Liver (tissue), 8 donors: ENCODE measurements at regions not wholly inside any gene's neighbourhood (a gene's known extent, or its start where the extent isn't known, plus 50 kb on each side); places are given as distances from the start of the nearest gene placed in this dataset.

ENCODE experiments used
- DNase-seq: peaks from one replicate; pipeline ENCODE4 v3.0.0-alpha.2; 2017; ENCODE audit warnings: low spot score
- H3K27ac ChIP-seq, 2 donors: one replicate each; pipeline ENCODE4 v1.7.0; 2013; ENCODE audit warnings: inconsistent platforms in 2 of 2, low read length in 2 of 2, control low read depth in 1 of 2, low read depth in 1 of 2, mild to moderate bottlenecking in 1 of 2
- H3K27me3 ChIP-seq, 4 donors: one replicate each; pipeline versions ENCODE4 v1.6.1 to v1.7.0; 2013; ENCODE audit warnings: low read length in 3 of 4, inconsistent platforms in 1 of 4, mild to moderate bottlenecking in 1 of 4, moderate library complexity in 1 of 4; ENCODE audit not compliant: control insufficient read depth in 4 of 4, insufficient read depth in 4 of 4
- H3K36me3 ChIP-seq, 4 donors: one replicate each; pipeline versions ENCODE4 v1.6.1 to v1.7.0; 2013; ENCODE audit warnings: low read length in 3 of 4, mild to moderate bottlenecking in 3 of 4, low read depth in 1 of 4, moderate library complexity in 1 of 4; ENCODE audit not compliant: control insufficient read depth in 4 of 4, insufficient read depth in 3 of 4
- H3K4me1 ChIP-seq, 4 donors: one replicate each; pipeline versions ENCODE4 v1.6.1 to v1.7.0; 2013; ENCODE audit warnings: low read length in 3 of 4, mild to moderate bottlenecking in 3 of 4, moderate library complexity in 1 of 4; ENCODE audit not compliant: control insufficient read depth in 4 of 4, insufficient read depth in 4 of 4
- H3K4me3 ChIP-seq, 3 donors: one replicate each; pipeline versions ENCODE4 v1.6.1 to v1.7.0; 2013; ENCODE audit warnings: low read length in 3 of 3, control low read depth in 1 of 3, low read depth in 1 of 3, mild to moderate bottlenecking in 1 of 3
- H3K9ac ChIP-seq, 2 donors: one replicate each; pipeline ENCODE4 v1.7.0; 2013; ENCODE audit warnings: low read length in 2 of 2, mild to moderate bottlenecking in 2 of 2, moderate library complexity in 2 of 2, control low read depth in 1 of 2, low read depth in 1 of 2
- H3K9me3 ChIP-seq, 4 donors: one replicate each; pipeline versions ENCODE4 v1.6.1 to v1.7.0; 2013; ENCODE audit warnings: low read length in 3 of 4; ENCODE audit not compliant: control insufficient read depth in 4 of 4
- ATF3 ChIP-seq: IDR thresholded peaks from 2 replicates; pipeline ENCODE4 v1.6.1; 2016; ENCODE audit warnings: antibody characterized with exemption
- CTCF ChIP-seq: fragments of 150-350 bp; IDR thresholded peaks from 2 replicates; pipeline ENCODE4 v1.5.1; 2017; ENCODE audit warnings: improper control_type of control experiment, low read depth, low read length; ENCODE audit not compliant: missing input control
- EGR1 ChIP-seq, 2 donors: IDR thresholded peaks; 2 replicates each; pipeline ENCODE4 v1.6.1; 2016 to 2018; ENCODE audit warnings: antibody characterized with exemption in 2 of 2, low read depth in 2 of 2
- FOXA1 ChIP-seq: IDR thresholded peaks from 2 replicates; pipeline ENCODE4 v1.6.1; 2016; ENCODE audit warnings: antibody characterized with exemption
- FOXA2 ChIP-seq: IDR thresholded peaks from 2 replicates; pipeline ENCODE4 v1.6.1; 2016; ENCODE audit warnings: antibody characterized with exemption
- GABPA ChIP-seq, 2 donors: IDR thresholded peaks in 1 of 2; conservative IDR thresholded peaks in 1 of 2; 2 replicates each; pipeline ENCODE4 v1.6.1; 2016; ENCODE audit warnings: antibody characterized with exemption in 2 of 2, mild to moderate bottlenecking in 1 of 2, moderate library complexity in 1 of 2
- HNF4A ChIP-seq, 2 donors: conservative IDR thresholded peaks; 2 replicates each; pipeline ENCODE4 v1.6.1; 2016; ENCODE audit warnings: antibody characterized with exemption in 2 of 2, mild to moderate bottlenecking in 2 of 2
- HNF4G ChIP-seq: IDR thresholded peaks from 2 replicates; pipeline ENCODE4 v1.6.1; 2016; ENCODE audit warnings: antibody characterized with exemption
- JUND ChIP-seq, 2 donors: IDR thresholded peaks; 2 replicates each; pipeline ENCODE4 v1.6.1; 2016; ENCODE audit warnings: antibody characterized with exemption in 2 of 2
- MAX ChIP-seq: IDR thresholded peaks from 2 replicates; pipeline ENCODE4 v1.6.1; 2016; ENCODE audit warnings: antibody characterized with exemption
- NR2F2 ChIP-seq: IDR thresholded peaks from 2 replicates; pipeline ENCODE4 v1.6.1; 2016; ENCODE audit warnings: antibody characterized with exemption
- RAD21 ChIP-seq, 2 donors: IDR thresholded peaks; 2 replicates each; pipeline ENCODE4 v1.6.1; 2016; ENCODE audit warnings: antibody characterized with exemption in 2 of 2, mild to moderate bottlenecking in 2 of 2
- REST ChIP-seq: IDR thresholded peaks from 2 replicates; pipeline ENCODE4 v1.6.1; 2016; ENCODE audit warnings: antibody characterized with exemption, mild to moderate bottlenecking
- RXRA ChIP-seq, 2 donors: IDR thresholded peaks; 2 replicates each; pipeline ENCODE4 v1.6.1; 2017 to 2018; ENCODE audit warnings: antibody characterized with exemption in 2 of 2, mild to moderate bottlenecking in 1 of 2
- SP1 ChIP-seq: IDR thresholded peaks from 2 replicates; pipeline ENCODE4 v1.6.1; 2018; ENCODE audit warnings: antibody characterized with exemption, mild to moderate bottlenecking
- TAF1 ChIP-seq: conservative IDR thresholded peaks from 2 replicates; pipeline ENCODE4 v1.6.1; 2016; ENCODE audit warnings: antibody characterized with exemption, mild to moderate bottlenecking
- YY1 ChIP-seq: IDR thresholded peaks from 2 replicates; pipeline ENCODE4 v1.6.1; 2016; ENCODE audit warnings: antibody characterized with exemption, mild to moderate bottlenecking
- ZBTB33 ChIP-seq: IDR thresholded peaks from 2 replicates; pipeline ENCODE4 v1.6.1; 2016; ENCODE audit warnings: antibody characterized with exemption
- WGBS: extraction: QIAGEN DNeasy Blood & Tissue Kit; methylation state at CpG from one replicate; pipeline ENCODE4 v1.1.7; 2013; 5-methylcytosine and 5-hydroxymethylcytosine counted together
- donor health status: healthy.
- donor health status: healthy.
- donor health status: healthy.
- donor health status: healthy.
- donor health status: healthy.

- Histone ChIP-seq H3K4me3 (no peak overlapping the region), H3K4me1 (no peaks in the 10 kb centered on the region), H3K9me3 (no peaks in the 10 kb centered on the region), H3K36me3 (no peaks in the 10 kb centered on the region), H3K9ac (no peak overlapping the region), H3K27me3 (no peaks in the 10 kb centered on the region), H3K27ac (no peak overlapping the region)
- WGBS: 85% methylated on average over 7 of the region's 7 CpGs
- no peak for DNase-seq
- no peak for TF ChIP-seq SP1
- no peak for TF ChIP-seq REST
- TF ChIP-seq FOXA1: no peak
- no peak for TF ChIP-seq CTCF
- no peak for TF ChIP-seq NR2F2
- no peak for TF ChIP-seq HNF4A (conservative IDR thresholded peaks at IDR 0.05)
- TF ChIP-seq TAF1: no peak
These were observed 72.5 kb upstream of the ONECUT1 start for GRCh38 chr15:52862677-52863076.

GRCh38 chr15:52858782-52859176, 68.6 kb upstream of the ONECUT1 start:
- DNase-seq: no peak
- Histone ChIP-seq H3K4me1 (no peaks in the 10 kb centered on the region), H3K4me3 (no peak overlapping the region), H3K9ac (no peak overlapping the region), H3K9me3 (no peaks in the 10 kb centered on the region), H3K36me3 (no peaks in the 10 kb centered on the region), H3K27me3 (no peaks in the 10 kb centered on the region), H3K27ac (no peak overlapping the region)
- TF ChIP-seq FOXA2 (no peak), RXRA (IDR thresholded peaks at IDR 0.05) (no peak), JUND (IDR thresholded peaks at IDR 0.05) (no peak), NR2F2 (no peak), HNF4G (no peak), ZBTB33 (no peak), SP1 (no peak), YY1 (no peak), EGR1 (IDR thresholded peaks at IDR 0.05; ENCODE audit: low read depth in 2 of 2) (no peak), FOXA1 (no peak), REST (no peak), CTCF (no peak), MAX (no peak), ATF3 (no peak), HNF4A (conservative IDR thresholded peaks at IDR 0.05) (no peak), RAD21 (IDR thresholded peaks at IDR 0.05) (no peak), GABPA (IDR thresholded peaks at IDR 0.05 in 1 of 2, conservative IDR thresholded peaks at IDR 0.05 in 1 of 2) (no peak)
- WGBS: 88% methylated on average over 9 of the region's 9 CpGs
